ENCODE measurements at regions not wholly inside any gene's neighbourhood (a gene's known extent, or its start where the extent isn't known, plus 50 kb on each side); places are given as distances from the start of the nearest gene placed in this dataset.

DNA sequence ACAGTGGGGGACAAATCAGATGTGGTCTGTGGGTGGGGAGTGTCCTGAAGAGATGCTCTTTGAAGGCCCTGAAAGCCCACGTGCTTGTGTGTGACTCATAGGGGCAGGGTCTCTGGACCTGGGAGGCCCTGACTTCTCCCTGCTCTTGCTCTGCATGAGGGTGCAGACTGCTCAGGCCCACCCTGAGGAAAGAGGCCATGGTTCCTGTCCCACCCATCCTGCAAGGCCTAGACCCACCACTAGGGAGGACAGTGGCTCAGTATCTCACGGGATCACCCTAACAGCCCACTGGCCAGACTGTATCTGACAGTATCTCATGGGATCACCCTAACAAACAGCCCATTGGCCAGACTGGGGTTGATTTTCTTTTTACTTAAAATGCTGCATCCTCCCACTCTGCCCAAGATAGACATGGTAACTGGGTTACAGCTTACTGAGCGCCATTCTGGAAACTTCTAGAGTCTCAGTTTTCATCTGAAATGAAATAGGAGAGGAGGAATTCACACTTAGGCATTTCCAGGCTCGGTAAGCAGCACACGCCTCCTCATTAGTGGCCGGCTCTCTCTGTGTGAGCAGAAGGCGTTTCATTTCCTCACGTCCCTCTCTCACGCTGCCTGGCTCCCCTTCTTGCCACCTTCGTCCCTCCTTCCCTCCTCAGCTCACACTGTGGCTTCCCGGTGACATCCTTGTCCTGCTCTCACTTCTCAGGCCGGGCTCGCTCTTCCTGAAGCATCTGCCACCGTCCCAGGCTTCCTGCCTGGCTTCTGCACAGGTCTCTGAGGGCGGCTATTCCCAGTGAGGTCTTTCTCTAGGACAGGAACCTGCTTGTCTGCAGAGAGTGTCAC lies 242.6 kb downstream of the GLRX3 start:
- Histone ChIP-seq H3K27ac (no peak overlapping the region), H3K36me3 (no peaks in the 10 kb centered on the region), H3K4me3 (no peak overlapping the region), H3K27me3 (no peaks in the 10 kb centered on the region), H3K4me1 (no peaks in the 10 kb centered on the region), H3K9me3 (no peaks in the 10 kb centered on the region)
- intact Hi-C loops (cut with DNase I; ENCODE audit: low total_unique reads), result no loop called here
- DNase-seq, result no peak
- in situ Hi-C loops (cut with MboI; ENCODE audit: low sequenced_read_pairs in 4 of 4), result no loop called here
- ATAC-seq, result no peak
- no peak for TF ChIP-seq POLR2A (IDR thresholded peaks at IDR 0.05)
- TF ChIP-seq, protein P1, sequence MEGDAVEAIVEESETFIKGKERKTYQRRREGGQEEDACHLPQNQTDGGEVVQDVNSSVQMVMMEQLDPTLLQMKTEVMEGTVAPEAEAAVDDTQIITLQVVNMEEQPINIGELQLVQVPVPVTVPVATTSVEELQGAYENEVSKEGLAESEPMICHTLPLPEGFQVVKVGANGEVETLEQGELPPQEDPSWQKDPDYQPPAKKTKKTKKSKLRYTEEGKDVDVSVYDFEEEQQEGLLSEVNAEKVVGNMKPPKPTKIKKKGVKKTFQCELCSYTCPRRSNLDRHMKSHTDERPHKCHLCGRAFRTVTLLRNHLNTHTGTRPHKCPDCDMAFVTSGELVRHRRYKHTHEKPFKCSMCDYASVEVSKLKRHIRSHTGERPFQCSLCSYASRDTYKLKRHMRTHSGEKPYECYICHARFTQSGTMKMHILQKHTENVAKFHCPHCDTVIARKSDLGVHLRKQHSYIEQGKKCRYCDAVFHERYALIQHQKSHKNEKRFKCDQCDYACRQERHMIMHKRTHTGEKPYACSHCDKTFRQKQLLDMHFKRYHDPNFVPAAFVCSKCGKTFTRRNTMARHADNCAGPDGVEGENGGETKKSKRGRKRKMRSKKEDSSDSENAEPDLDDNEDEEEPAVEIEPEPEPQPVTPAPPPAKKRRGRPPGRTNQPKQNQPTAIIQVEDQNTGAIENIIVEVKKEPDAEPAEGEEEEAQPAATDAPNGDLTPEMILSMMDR (IDR thresholded peaks at IDR 0.05 in 4 of 5, conservative IDR thresholded peaks at IDR 0.05 in 1 of 5), result no peak

- no peaks in the 10 kb centered on the region for H3K9me3 ChIP-seq
- no peaks in the 10 kb centered on the region for H3K4me1 ChIP-seq
- TF ChIP-seq, protein P1 (IDR thresholded peaks at IDR 0.05 in 4 of 5, conservative IDR thresholded peaks at IDR 0.05 in 1 of 5), result no peak
- TF ChIP-seq POLR2A (IDR thresholded peaks at IDR 0.05), result no peak
- H3K4me3 ChIP-seq, result no peak overlapping the region
- in situ Hi-C loops (cut with MboI; ENCODE audit: low sequenced_read_pairs in 4 of 4) (no loop called here), intact Hi-C loops (cut with DNase I; ENCODE audit: low total_unique reads) (no loop called here)
- no peaks in the 10 kb centered on the region for H3K36me3 ChIP-seq
- DNase-seq (no peak), ATAC-seq (no peak)
- H3K27ac ChIP-seq, result no peak overlapping the region
- H3K27me3 ChIP-seq, result no peaks in the 10 kb centered on the region
Observed at GRCh38 chr10:130380056-130380455, 243.9 kb downstream of the GLRX3 start.

DNA sequence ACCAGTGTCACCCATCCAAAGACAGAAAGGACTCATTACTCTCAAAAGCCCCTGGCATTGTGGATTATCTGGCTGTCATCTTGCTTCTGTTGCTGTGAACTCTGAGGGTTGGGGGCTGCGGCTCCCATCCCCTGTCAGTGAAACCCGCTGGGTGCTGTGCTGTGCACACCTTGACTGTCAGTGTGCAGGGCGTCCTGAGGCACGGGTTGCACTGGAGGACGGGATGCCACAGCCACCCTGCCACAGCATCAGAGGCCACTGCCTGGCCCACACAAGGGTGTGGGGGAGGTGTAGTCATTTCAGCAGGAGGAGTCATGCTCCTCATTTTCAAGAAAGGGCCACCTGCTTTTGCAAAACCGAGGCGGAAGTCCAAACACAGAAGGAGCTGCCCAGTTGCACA lies 245.8 kb downstream of the GLRX3 start:
- ATAC-seq (no peak), DNase-seq (no peak)
- no peaks in the 10 kb centered on the region for H3K36me3 ChIP-seq
- no peak for TF ChIP-seq POLR2A (IDR thresholded peaks at IDR 0.05)
- TF ChIP-seq, protein P1 (IDR thresholded peaks at IDR 0.05 in 4 of 5, conservative IDR thresholded peaks at IDR 0.05 in 1 of 5), result no peak
- H3K27ac ChIP-seq, result no peak overlapping the region
- no peak overlapping the region for H3K4me3 ChIP-seq
- no peaks in the 10 kb centered on the region for H3K9me3 ChIP-seq
- H3K27me3 ChIP-seq, result no peaks in the 10 kb centered on the region
- in situ Hi-C loops (cut with MboI; ENCODE audit: low sequenced_read_pairs in 4 of 4) (no loop called here), intact Hi-C loops (cut with DNase I; ENCODE audit: low total_unique reads) (no loop called here)
- H3K4me1 ChIP-seq, result no peaks in the 10 kb centered on the region

DNA sequence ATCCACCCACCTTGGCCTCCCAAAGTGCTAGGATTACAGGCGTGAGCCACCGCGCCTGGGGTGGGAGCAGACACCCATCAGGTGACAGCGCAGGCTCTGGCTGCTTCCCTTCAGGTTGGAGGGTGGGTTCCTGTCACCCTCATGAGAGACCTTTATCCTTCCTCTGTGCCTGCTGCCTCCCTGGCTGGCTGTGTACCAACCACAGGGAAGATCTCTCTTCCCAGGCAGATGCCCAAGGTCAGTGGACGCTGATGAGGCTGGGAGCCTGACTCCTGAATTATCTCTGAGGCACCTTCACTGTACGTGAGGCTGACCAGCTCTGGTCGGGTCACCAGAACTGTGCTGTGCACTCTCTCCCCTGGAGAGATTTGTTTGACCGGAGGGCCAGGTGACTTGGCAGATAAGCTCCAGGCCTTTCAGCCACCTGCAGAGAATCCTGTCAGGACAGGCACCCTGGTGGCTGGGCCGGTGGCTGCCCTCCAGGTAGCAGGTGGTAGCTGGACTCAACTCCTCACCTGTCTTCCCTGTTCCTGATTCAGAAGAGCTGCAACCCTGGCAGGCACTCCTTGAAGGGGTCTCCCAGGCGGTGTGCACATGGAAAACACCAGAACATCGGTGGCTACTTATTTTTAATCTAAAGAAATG lies 251.9 kb downstream of the GLRX3 start:
- Histone ChIP-seq H3K4me1 (no peaks in the 10 kb centered on the region), H3K36me3 (no peaks in the 10 kb centered on the region), H3K9me3 (no peaks in the 10 kb centered on the region), H3K27me3 (no peaks in the 10 kb centered on the region), H3K4me3 (no peak overlapping the region), H3K27ac (no peak overlapping the region)
- intact Hi-C loops (cut with DNase I; ENCODE audit: low total_unique reads), result no loop called here
- ATAC-seq (no peak), DNase-seq (no peak)
- TF ChIP-seq POLR2A (IDR thresholded peaks at IDR 0.05), result no peak
- TF ChIP-seq, protein P1 (IDR thresholded peaks at IDR 0.05 in 4 of 5, conservative IDR thresholded peaks at IDR 0.05 in 1 of 5), result no peak
- in situ Hi-C loops (cut with MboI; ENCODE audit: low sequenced_read_pairs in 4 of 4), result no loop called here
